HG03460 (cell line): ENCODE measurements at regions not wholly inside any gene's neighbourhood (a gene's known extent, or its start where the extent isn't known, plus 50 kb on each side); places are given as distances from the start of the nearest gene placed in this dataset.

Source experiments
- ATAC-seq: cut with Tn5 transposase; IDR thresholded peaks from one replicate; pipeline ENCODE4 v1.9.1; 2021; ENCODE audit not compliant: unreplicated experiment

DNA sequence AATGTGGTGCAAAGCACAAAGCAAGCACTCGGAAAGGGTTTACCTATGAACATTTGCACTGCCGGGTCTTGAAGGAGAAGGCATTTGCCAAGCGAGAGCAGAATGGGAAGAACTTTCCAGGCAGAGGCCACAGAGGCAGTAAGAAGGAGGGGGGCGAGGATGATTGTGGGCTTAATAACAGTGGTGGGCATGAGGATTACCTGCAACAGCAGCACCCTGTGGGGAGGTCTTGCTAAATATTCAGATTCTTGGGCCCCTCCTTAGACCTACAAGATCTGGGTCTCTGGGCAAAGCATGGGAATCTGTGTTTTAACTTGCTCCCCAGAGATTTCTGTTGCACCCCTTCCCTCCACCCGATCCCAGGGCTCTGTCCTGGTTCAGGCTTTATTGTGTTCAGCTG, 75.1 kb upstream of the ZBED5 start:
- ATAC-seq: no peak

DNA sequence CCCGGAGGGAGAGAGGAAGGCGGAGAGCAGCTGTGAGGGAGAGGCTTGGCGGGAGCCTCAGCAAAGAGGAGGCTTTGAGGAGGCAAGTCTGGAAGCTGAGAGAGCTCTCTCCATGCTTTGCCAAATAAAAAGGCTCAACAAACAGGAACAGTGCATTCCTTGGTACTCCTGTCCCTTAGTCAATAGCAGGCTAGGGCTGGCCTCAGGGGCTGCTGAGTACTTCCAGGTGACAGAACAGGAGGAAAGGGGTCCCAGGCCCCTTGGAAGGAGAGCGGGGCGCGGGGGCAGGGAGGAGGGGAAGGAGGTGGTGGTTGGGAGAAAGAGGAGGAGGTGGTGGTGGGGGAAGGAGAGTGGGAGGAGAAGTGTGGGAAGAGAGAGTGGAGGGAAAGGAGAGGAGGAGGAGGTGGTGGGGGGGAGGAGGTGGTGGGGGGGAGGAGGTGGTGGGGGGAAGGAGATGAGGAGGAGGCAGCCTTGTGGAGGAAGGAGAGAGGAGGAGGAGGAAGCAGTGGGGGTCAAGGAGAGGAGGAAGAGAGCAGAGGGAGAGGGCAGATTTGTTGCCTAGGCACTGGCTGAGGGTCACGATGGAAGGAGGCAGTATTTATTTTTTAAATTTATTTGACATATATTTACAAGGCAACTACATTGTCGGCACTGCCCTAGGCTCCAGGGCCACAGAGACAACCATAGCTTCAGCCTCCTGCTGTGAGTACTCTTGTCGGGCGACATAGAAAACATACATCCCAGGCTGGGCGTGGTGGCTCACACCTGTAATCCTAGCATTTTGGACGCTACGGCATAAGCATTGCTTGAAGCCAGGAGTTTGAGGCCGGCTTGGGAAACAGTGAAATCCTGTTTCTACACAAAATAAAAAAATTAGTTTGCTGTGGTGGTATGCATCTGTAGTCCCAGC, 74.2 kb upstream of the ZBED5 start:
- ATAC-seq: no peak

- no peak for ATAC-seq
Observed at GRCh38 chr11:10930972-10931760, 73.3 kb upstream of the ZBED5 start.

GRCh38 chr11:10930224-10930971, 72.5 kb upstream of the ZBED5 start:
- ATAC-seq: no peak

DNA sequence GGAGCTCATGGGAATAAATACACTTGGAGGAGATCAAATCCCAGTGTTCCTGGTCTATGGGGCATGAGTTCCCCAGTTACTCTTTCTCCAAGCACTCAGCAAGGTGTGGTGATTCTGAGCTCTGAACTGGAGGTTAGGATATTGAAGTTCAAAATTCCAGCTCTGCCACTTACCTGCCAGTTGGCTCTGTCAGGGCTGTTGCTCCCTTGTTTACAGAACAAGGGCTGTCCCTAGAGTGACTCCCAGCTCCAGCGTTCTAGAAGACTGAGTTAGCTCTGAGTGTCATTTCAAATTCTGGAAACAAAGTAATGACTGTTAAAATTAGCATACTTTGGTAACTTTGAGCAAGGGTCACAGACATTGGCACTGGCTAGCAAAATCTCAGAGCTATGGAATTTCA, 69.7 kb upstream of the ZBED5 start:
- ATAC-seq: no peak

- ATAC-seq: no peak
Observed at GRCh38 chr11:10926801-10927211, 69.0 kb upstream of the ZBED5 start.

- no peak for ATAC-seq
Observed at GRCh38 chr11:10925149-10925926, 67.5 kb upstream of the ZBED5 start.

GRCh38 chr11:10923882-10924281, 66.0 kb upstream of the ZBED5 start:
- no peak for ATAC-seq

DNA sequence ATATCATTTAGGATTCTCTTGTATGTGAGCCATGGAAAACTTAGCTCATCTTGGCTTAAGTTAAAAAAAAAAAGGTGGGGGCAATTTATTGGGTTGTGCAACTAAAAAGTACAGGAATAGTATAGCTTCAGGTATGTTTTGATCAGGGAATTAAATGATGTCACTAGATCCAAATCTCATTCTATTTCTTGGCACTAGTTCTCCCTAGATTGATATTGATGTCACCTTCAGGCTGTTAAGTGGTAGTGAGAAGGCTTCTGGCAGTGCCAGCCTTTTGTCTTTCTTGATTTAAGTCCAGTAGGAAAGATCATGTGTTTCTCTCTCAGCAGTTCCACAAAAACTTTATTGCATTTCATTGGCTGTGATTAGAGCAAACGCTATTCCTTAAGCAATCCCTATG, 65.0 kb upstream of the ZBED5 start:
- ATAC-seq: no peak

DNA sequence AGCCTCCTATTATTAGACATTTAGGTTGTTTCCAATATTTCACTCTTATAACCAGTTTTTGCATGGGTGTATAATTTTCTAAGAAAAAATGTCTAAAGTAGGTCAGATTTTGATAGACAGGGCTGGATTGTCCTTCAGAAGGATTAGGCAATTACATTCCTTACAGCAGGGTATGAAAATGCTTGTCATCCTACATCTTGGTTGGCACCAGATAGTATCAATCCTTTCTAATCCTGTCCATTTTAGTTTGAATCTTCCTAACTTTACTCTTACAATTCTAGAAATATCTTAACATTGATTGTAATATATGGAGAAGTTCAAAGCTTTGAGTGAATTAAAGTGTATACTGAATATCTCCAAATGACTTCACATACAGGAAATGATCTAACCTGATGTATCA, 63.0 kb upstream of the ZBED5 start:
- no peak for ATAC-seq

- no peak for ATAC-seq
Observed at GRCh38 chr11:10920205-10920604, 62.4 kb upstream of the ZBED5 start.

DNA sequence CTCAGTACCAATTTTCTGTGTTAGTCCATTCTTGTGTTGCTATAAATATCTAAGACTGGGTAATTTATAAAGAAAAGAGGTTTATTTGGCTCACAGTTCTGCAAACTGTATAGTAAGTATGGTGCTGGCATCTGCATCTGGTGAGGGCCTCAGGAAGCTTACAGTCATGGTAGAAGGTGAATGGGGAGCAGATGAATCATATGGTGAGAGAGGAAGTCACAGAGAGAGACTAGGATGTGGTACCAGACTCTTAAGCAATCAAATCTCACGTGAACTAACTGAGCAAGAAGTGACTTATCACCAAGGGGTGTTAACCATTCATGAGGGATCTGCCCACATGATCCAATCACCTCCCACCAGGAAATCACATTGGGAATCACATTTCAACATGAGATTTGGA, 60.8 kb upstream of the ZBED5 start:
- ATAC-seq: no peak

DNA sequence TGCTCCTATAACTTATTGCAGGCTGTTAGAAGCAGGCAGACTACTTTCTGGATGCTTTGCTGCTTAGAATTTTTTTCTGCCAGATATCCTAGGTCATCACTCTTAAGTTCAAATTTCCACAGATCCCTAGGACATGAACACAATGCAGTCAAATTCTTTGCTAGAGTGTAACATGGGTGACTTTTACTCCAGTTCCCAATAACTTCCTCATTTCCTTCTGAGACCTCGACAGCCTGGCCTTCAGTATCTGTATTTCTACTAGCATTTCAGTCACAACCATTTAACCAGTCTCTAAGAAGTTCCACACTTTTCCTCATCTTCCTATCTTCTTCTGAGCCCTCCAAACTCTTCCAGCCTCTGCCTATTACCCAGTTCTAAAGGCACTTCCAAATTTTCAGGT, 60.4 kb upstream of the ZBED5 start:
- ATAC-seq: no peak

DNA sequence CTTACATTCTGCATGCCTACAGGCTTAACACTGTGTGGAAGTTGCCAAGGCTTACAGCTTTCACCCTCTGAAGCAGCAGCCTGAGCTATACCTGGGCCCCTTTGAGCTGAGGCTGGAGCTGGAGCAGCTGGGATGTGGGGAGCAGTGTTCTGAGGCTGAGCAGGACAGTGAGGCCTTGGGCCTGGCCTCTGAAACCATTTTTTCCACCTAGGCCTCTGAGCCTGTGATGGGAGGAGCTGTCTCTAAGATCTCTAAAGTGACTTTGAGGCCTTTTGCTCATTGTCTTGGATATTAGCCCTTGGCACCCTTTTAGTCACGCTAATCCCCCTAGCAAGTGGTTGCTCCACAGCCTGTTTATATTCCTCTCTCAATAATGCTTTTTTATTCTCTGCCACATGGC, 59.9 kb upstream of the ZBED5 start:
- no peak for ATAC-seq

GRCh38 chr11:10916665-10917064, 58.8 kb upstream of the ZBED5 start:
- ATAC-seq: no peak

- no peak for ATAC-seq
Observed at GRCh38 chr11:10914050-10914449, 56.2 kb upstream of the ZBED5 start.

DNA sequence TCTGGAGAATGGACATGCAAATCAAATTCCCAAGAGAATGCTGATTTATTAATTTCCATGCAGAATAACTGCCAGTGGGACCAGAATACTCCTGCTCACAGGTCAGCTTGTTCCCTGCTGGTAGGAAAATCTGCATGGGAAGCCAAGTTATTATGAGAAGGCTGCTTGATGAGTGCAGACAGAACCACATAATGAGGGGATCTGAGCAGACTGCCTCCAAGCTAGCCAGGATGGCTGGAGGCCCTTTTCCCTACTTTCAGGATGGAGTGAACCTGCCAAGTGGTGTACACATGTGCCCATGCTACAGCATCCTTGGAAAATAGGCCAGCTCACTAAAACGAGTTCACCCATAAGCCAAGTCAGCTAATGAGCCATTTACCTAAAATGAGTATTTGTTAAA, 55.2 kb upstream of the ZBED5 start:
- ATAC-seq: no peak

GRCh38 chr11:10911907-10912306, 54.1 kb upstream of the ZBED5 start:
- ATAC-seq: no peak

DNA sequence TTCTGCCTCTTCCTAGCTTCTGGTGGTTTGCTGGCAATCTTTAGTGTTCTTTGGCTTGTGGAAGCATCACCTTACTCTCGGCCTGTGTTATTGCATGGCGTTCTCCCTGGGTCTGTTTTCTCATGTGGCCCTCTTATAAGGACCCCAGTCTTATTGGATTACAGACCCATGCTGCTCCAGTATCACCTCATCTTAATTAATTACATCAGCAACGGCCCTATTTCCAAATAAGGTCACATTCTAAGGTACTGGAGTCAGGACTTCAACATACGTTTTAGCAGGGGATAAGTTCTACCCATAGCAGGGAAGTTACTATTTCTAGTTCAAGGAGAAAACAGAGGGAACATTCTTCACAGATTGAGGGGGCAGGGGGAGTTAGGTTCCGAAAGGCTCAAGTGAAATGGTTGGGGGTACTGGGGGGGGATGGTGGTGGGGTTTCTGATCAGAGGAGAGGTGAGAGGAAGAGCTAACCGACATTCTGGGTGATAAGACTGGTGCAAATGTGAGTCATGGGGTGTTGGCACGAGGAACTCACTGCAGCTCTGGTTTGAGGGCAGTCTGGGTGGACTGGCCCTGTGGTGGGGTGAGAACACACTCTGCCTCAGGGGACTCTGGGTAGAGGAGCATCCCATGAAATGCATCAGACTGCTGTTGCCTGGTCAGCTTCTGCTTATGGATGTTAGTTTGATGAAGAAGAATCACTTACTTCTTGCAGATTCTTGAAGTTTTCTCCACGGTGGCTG, 51.5 kb upstream of the ZBED5 start:
- ATAC-seq: no peak
